ENCODE measurements at regions not wholly inside any gene's neighbourhood (a gene's known extent, or its start where the extent isn't known, plus 50 kb on each side); places are given as distances from the start of the nearest gene placed in this dataset.

DNA sequence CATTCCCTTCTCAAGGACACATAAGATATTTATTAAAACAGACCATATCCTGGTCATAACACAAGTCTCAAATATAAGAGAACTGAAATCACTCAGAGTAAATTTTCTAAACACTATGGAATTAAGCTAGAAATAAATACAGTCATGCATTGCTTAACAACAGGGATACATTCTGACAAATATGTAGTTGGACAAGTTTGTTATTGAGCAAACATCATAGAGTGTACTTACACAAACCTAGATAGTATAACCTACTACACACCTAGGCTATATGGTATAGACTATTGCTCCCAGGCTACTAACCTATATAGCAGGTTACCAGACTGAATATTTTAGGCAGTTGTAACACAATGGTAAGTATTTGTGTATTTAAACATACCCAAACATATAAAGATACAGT is 104.0 kb downstream of the MIS18A start:
- no peak for FAIRE-seq
- H3K4me3 ChIP-seq, result no peak overlapping the region
- intact Hi-C loops (cut with micrococcal nuclease), result no loop called here
- H2AFZ ChIP-seq (ENCODE audit: low read depth, low read length), result no peak overlapping the region
- H3K27me3 ChIP-seq (ENCODE audit: control insufficient read depth in 2 of 2, insufficient read depth in 2 of 2, low read length in 2 of 2), result no peaks in the 10 kb centered on the region
- H3K4me2 ChIP-seq (ENCODE audit: insufficient read depth, low read length), result no peak overlapping the region
- no peaks in the 10 kb centered on the region for H3K4me1 ChIP-seq (replicated peaks in 1 of 2; ENCODE audit: control insufficient read depth in 2 of 2, insufficient read depth in 2 of 2, low read length in 2 of 2)
- CTCF ChIA-PET (ENCODE audit: low intra/inter-chr PET ratio), result no interaction called here
- no peak overlapping the region for H3K27ac ChIP-seq (ENCODE audit: extremely low read depth, low read depth, low read length)
- no peaks in the 10 kb centered on the region for H3K79me2 ChIP-seq (ENCODE audit: control insufficient read depth, insufficient read depth, low read length)
- H3K9me3 ChIP-seq (replicated peaks; ENCODE audit: control insufficient read depth, insufficient read depth, low read depth, low read length), result no peaks in the 10 kb centered on the region
- H4K20me1 ChIP-seq (replicated peaks; ENCODE audit: control insufficient read depth, insufficient read depth, low read length), result no peaks in the 10 kb centered on the region
- BruUV-seq (replicated peaks), result no TSS peak
- in situ Hi-C loops (cut with MboI), result no loop called here
- H3K9ac ChIP-seq (ENCODE audit: insufficient read depth in 1 of 2, low read depth in 2 of 2, low read length in 2 of 2), result no peak overlapping the region
- POLR2A ChIA-PET, result interaction anchor here (0.8 to 1.8 kb wide), 3 partner anchors 9 to 13 kb away, joined by 3 to 11 read pairs (median 6); no protein-coding TSS in a partner anchor
- no peaks in the 10 kb centered on the region for H3K36me3 ChIP-seq (ENCODE audit: control insufficient read depth, insufficient read depth, low read length)
- no peak for DNase-seq (ENCODE audit: extremely low read depth in 1 of 4, low spot score in 3 of 4)
- no peaks in the 10 kb centered on the region for H3K9me1 ChIP-seq (ENCODE audit: control insufficient read depth, insufficient read depth, low read length)
- ATAC-seq, result no peak
- no peak for TF ChIP-seq CGGBP1 (CRISPR knock-in tag; IDR thresholded peaks at IDR 0.05)
- TF ChIP-seq PTBP1 (IDR thresholded peaks at IDR 0.05; ENCODE audit: low read depth, low read length), result no peak
- TF ChIP-seq FOXO4 (CRISPR knock-in tag; IDR thresholded peaks at IDR 0.05), result no peak
- no peak for TF ChIP-seq TAF9B (IDR thresholded peaks at IDR 0.05; ENCODE audit: partially characterized antibody)
- no peak for TF ChIP-seq ZNF445 (CRISPR knock-in tag; IDR thresholded peaks at IDR 0.05; ENCODE audit: low read depth)
- no peak for TF ChIP-seq TRIM28 (IDR thresholded peaks at IDR 0.05)
- TF ChIP-seq POLR2AphosphoS5 (IDR thresholded peaks at IDR 0.05; ENCODE audit: control insufficient read depth, insufficient read depth, low read depth, low read length), result no peak
- no peak for TF ChIP-seq FOXM1 (IDR thresholded peaks at IDR 0.05; ENCODE audit: low read depth)
- no peak for TF ChIP-seq FOXM1 (CRISPR knock-in tag; IDR thresholded peaks at IDR 0.05; ENCODE audit: low read depth)
- TF ChIP-seq TEAD2 (tag; IDR thresholded peaks at IDR 0.05), result no peak
- TF ChIP-seq LCOR (CRISPR knock-in tag; IDR thresholded peaks at IDR 0.05), result no peak
- TF ChIP-seq, protein P1, sequence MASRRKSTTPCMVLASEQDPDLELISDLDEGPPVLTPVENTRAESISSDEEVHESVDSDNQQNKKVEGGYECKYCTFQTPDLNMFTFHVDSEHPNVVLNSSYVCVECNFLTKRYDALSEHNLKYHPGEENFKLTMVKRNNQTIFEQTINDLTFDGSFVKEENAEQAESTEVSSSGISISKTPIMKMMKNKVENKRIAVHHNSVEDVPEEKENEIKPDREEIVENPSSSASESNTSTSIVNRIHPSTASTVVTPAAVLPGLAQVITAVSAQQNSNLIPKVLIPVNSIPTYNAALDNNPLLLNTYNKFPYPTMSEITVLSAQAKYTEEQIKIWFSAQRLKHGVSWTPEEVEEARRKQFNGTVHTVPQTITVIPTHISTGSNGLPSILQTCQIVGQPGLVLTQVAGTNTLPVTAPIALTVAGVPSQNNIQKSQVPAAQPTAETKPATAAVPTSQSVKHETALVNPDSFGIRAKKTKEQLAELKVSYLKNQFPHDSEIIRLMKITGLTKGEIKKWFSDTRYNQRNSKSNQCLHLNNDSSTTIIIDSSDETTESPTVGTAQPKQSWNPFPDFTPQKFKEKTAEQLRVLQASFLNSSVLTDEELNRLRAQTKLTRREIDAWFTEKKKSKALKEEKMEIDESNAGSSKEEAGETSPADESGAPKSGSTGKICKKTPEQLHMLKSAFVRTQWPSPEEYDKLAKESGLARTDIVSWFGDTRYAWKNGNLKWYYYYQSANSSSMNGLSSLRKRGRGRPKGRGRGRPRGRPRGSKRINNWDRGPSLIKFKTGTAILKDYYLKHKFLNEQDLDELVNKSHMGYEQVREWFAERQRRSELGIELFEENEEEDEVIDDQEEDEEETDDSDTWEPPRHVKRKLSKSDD (conservative IDR thresholded peaks at IDR 0.05; ENCODE audit: low read length), result no peak
- TF ChIP-seq MTF1 (CRISPR knock-in tag; IDR thresholded peaks at IDR 0.05; ENCODE audit: borderline replicate concordance), result no peak
- TF ChIP-seq ZNF592 (IDR thresholded peaks at IDR 0.05), result no peak
- no peak for TF ChIP-seq NCOA4 (IDR thresholded peaks at IDR 0.05; ENCODE audit: partially characterized antibody)
- TF ChIP-seq ZNF124 (CRISPR knock-in tag; IDR thresholded peaks at IDR 0.05), result no peak
- no peak for TF ChIP-seq TARDBP (IDR thresholded peaks at IDR 0.05)
